Activated CD8-positive, alpha-beta memory T cell treated with anti-CD3 and anti-CD28 coated beads for 1 hour (primary cell): ENCODE measurements at regions not wholly inside any gene's neighbourhood (a gene's known extent, or its start where the extent isn't known, plus 50 kb on each side); places are given as distances from the start of the nearest gene placed in this dataset.
"Not testable (repeated sequence)": the region's sequence is repeated elsewhere in the genome, so short reads cannot be mapped to it uniquely, and the experiment has no call there.

Experiments used
- DNase-seq, 2 donors: peaks; one replicate each; pipeline ENCODE4 v3.0.0-alpha.2; 2020; ENCODE audit warnings: low read depth in 1 of 2; ENCODE audit errors: extremely low read depth in 1 of 2

DNA sequence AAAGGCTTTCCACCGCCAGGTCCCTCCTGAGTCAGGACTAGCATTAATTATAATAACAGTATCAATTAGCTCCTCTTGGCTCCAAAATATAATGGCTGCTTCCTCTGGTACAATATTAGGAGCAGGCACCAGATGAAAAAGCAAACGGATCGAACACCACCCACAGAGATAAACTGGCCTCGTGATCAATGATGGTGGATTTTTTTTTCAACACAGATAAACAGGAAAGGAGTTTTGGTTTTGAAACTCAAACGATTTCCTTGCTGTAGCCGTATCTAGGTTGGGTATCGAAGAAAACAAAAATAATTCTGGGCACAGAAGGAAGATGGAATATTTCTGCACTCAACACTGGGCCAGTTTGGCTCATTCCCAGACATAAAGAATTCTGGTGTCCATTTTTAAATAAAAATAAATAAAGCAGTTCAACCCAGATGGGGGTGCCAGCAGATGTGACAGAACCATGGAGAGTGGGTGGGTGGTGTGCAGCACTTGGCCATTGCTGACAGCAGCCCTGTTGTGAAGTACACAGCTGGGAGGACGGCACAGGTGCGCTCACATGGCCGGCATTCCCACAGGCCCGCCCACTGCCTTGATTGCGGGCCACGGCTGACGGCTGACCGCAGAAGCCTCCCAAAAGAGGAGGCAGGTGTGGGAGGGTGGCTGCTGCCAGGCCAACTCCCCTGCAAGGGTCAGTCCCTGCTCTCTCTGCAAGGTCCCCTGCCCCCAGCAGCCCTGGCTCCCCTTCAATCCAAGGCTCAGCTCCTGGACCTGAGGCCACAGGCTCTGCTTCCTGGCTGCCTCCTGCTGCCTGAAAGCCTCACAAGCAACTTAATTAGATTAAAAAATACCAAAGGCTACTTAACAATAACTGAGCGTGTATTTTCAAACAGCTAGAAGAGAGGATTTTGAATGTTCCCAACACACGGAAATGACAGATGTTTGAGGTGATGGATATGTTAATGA is 351.9 kb upstream of the ID2 start:
- DNase-seq = no peak

GRCh38 chr2:8331068-8331467 is 350.8 kb upstream of the ID2 start:
- DNase-seq = no peak

- DNase-seq = no peak
These were observed 349.2 kb upstream of the ID2 start for GRCh38 chr2:8332646-8333045.

- no peak for DNase-seq
These were observed 348.6 kb upstream of the ID2 start for GRCh38 chr2:8333177-8333831.

- not testable (repeated sequence) for DNase-seq
These were observed 348.0 kb upstream of the ID2 start for GRCh38 chr2:8333832-8334187.

- DNase-seq = no peak
These were observed 347.0 kb upstream of the ID2 start for GRCh38 chr2:8334866-8335325.

GRCh38 chr2:8335801-8336200 is 346.1 kb upstream of the ID2 start:
- DNase-seq = no peak

- no peak for DNase-seq
These were observed 344.5 kb upstream of the ID2 start for GRCh38 chr2:8337321-8337720.

GRCh38 chr2:8342407-8342806 is 339.4 kb upstream of the ID2 start:
- no peak for DNase-seq

DNA sequence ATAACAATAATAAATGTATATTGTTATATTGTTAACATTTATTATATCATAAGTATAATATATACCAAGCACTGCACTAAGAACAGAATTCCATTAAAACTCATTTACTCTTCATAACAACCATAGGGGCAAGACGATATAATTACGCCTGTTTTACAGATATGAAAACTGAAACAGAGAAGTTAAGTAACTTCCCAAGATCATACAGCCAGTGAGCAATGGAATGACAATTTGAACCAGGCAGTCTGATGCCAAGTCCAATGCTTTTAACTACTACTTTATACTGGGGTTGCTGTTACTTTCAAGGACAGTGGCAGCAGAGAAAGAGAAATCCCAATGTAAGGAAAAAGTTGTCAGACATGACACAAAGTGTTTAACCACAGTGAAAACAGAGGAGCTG is 338.8 kb upstream of the ID2 start:
- DNase-seq = no peak

- DNase-seq = no peak
These were observed 337.4 kb upstream of the ID2 start for GRCh38 chr2:8344144-8345097.

- DNase-seq = no peak
These were observed 336.7 kb upstream of the ID2 start for GRCh38 chr2:8345200-8345599.

DNA sequence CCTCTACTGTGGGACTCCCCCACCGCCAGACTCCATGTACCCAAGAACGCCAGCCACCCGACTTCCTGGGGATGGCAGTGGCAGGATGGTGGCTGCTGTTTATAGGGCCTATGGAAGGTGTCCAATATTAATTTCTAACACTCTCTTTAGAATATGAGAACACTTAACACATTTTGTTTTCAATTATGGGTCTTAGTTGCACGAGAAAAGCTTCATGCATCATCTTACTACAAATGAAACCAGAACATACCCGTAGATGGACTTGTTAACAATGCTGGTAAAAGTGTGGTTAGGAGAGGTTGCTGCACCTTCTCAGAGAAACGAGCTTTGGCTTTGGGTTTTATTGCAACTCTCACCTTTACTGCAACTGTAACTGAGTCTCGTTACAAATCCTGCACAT is 335.6 kb upstream of the ID2 start:
- DNase-seq = no peak

DNA sequence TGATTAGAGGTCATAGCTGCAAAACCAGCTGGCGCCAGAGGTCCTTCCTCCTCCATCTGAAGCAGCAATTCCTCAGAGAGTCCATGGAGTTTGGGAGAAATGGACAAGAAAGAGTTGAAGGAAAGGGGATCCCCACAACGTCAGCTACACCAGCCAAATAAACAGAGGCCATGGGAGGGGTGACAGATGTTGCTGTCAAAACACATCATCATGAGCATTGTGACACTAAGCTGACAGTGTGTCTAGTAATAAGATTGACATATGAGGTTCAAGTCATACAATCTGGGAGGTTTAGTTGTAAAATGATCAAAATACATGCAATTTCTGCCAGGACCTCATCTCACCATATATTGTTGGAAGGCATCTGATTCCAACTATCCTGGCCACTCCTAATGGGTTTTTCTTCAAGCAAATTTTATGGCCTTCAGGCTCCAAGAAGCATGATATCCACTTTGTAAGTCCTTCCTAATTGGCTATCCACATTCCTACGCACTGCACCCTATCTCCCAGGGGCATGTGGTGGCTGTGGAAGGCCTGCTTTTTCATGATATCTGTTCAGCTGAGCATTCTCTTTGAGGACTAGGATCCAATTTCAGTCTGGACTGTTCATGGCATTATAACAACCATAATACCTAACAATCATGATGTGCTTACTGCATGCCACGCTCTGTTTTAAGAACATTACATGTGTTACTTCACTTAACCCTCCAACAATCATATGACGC is 335.0 kb upstream of the ID2 start:
- DNase-seq = no peak

GRCh38 chr2:8348911-8349310 is 332.9 kb upstream of the ID2 start:
- DNase-seq = not testable (repeated sequence)

- DNase-seq = no peak
These were observed 329.6 kb upstream of the ID2 start for GRCh38 chr2:8352296-8352695.

DNA sequence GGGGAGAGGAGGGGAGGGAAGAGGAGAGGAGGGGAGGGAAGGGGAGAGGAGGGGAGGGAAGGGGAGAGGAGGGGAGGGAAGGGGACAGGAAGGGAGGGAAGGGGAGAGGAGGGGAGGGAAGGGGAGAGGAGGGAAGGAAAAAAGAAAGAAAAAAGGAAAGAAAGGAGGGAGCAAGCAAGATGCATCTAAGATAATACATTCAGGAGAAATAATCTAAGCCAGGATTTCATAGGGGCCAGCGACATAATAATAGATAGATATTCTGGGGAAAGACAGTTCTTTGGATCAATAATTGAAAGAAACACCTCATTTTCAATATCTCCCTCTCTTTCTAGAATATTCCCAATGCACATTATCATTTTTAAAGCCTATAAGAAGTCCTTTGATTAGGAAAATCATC is 328.9 kb upstream of the ID2 start:
- DNase-seq = no peak

GRCh38 chr2:8355102-8355859 is 326.6 kb upstream of the ID2 start:
- no peak for DNase-seq

DNA sequence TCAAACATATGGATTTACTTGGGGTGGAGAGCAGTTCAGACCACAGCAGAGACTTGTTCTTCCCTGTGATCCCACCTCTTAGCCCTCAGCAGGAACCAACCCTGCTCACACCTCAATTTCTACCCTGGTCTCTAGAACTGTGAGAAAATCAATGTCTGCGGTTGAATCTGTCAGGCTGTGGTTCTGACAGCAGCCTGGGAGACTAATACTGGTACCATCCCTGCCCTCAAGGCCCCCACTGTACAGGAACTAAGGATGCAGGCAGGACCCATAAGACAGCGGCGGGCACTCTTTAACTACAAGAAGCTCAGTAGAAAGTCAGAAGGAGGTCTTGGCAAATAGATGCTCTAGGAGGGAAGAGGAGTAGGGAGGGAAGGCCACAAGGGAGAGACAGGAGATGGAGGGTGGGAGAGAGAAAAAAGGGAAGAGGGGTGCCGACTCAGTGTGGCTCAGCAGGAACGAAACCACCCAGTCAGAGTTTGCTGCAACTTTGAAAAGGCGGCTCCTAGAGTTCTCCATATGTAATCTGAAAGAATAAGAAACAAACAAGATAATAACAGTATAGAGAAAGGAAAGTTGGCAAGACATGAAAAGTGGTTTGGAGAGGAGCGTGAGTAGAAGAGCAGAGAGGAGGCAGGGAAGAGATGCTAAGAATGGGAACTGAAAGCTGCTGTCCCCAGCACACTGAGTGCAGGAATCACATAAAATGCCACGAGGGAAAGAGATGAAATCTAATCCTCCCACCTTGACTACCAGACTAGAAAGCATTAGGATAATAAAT is 323.9 kb upstream of the ID2 start:
- no peak for DNase-seq
